T1000 (cell line): ENCODE measurements at regions not wholly inside any gene's neighbourhood (a gene's known extent, or its start where the extent isn't known, plus 50 kb on each side); places are given as distances from the start of the nearest gene placed in this dataset.
"Not testable (repeated sequence)": the region's sequence is repeated elsewhere in the genome, so short reads cannot be mapped to it uniquely, and the experiment has no call there.

Source experiments
- DNase-seq: peaks from one replicate; lab custom pipeline; 2025; ENCODE audit warnings: mixed read lengths; lab: John Stamatoyannopoulos, UW

GRCh38 chr14:105776112-105776511 is 249.7 kb downstream of the TMEM121 start:
- DNase-seq = not testable (repeated sequence)

- no peak for DNase-seq
Measured at GRCh38 chr14:105776924-105777323, 250.5 kb downstream of the TMEM121 start.

- DNase-seq = no peak
Measured at GRCh38 chr14:105783707-105784106, 257.3 kb downstream of the TMEM121 start.

- no peak for DNase-seq
Measured at GRCh38 chr14:105793836-105794235, 267.5 kb downstream of the TMEM121 start.

- DNase-seq = no peak
Measured at GRCh38 chr14:105797546-105797945, 271.2 kb downstream of the TMEM121 start.

- DNase-seq = no peak
Measured at GRCh38 chr14:105805701-105806100, 279.3 kb downstream of the TMEM121 start.

- no peak for DNase-seq
Measured at GRCh38 chr14:105806568-105806967, 280.2 kb downstream of the TMEM121 start.

- DNase-seq = no peak
Measured at GRCh38 chr14:105817971-105818711, 291.8 kb downstream of the TMEM121 start.

- no peak for DNase-seq
Measured at GRCh38 chr14:105818712-105819005, 292.3 kb downstream of the TMEM121 start.

GRCh38 chr14:105830171-105830570 is 303.8 kb downstream of the TMEM121 start:
- no peak for DNase-seq

GRCh38 chr14:105836160-105836559 is 309.8 kb downstream of the TMEM121 start:
- no peak for DNase-seq

- DNase-seq = no peak
Measured at GRCh38 chr14:105836730-105837129, 310.3 kb downstream of the TMEM121 start.

GRCh38 chr14:105837349-105838063 is 311.1 kb downstream of the TMEM121 start:
- no peak for DNase-seq

- DNase-seq = no peak
Measured at GRCh38 chr14:105838107-105838506, 311.7 kb downstream of the TMEM121 start.

GRCh38 chr14:105838591-105839424 is 312.4 kb downstream of the TMEM121 start:
- no peak for DNase-seq

GRCh38 chr14:105839425-105840265 is 313.3 kb downstream of the TMEM121 start:
- DNase-seq = no peak

GRCh38 chr14:105840266-105841021 is 314.1 kb downstream of the TMEM121 start:
- DNase-seq = no peak

GRCh38 chr14:105841022-105842009 is 314.9 kb downstream of the TMEM121 start:
- DNase-seq = no peak

GRCh38 chr14:105842105-105842504 is 315.7 kb downstream of the TMEM121 start:
- DNase-seq = no peak
